Prostate gland (tissue), 2 donors: ENCODE measurements at regions not wholly inside any gene's neighbourhood (a gene's known extent, or its start where the extent isn't known, plus 50 kb on each side); places are given as distances from the start of the nearest gene placed in this dataset.

Experiments used
- DNase-seq: peaks from one replicate; pipeline ENCODE4 v3.0.0-alpha.2; 2019; ENCODE audit warnings: low spot score
- H3K27ac ChIP-seq, 2 donors: fragments of 200-600 bp; sonication (generic); 2 replicates each; pipeline ENCODE4 v1.5.1; 2017 to 2019
- H3K27me3 ChIP-seq: fragments of 200-600 bp; sonication (generic); replicated peaks from 2 replicates; pipeline ENCODE4 v1.5.1; 2019; ENCODE audit not compliant: insufficient read depth
- H3K36me3 ChIP-seq, 2 donors: fragments of 200-600 bp; sonication (generic); 1 replicate in 1 of 2; 2 replicates in 1 of 2; pipeline versions ENCODE4 v1.5.1 to v1.8.1; 2017 to 2019
- H3K4me1 ChIP-seq: fragments of 200-600 bp; sonication (generic); replicated peaks from 2 replicates; pipeline ENCODE4 v1.5.1; 2019
- H3K4me3 ChIP-seq, 2 donors: fragments of 200-600 bp; sonication (generic); 2 replicates each; pipeline ENCODE4 v1.5.1; 2017 to 2019
- H3K9me3 ChIP-seq: fragments of 200-600 bp; sonication (generic); 2 replicates; pipeline ENCODE4 v1.5.1; 2017
- CTCF ChIP-seq, 4 experiments: fragments of 200-600 bp in 2 of 4; fragments of 450-650 bp in 2 of 4; sonication (generic) in 2 of 4; IDR thresholded peaks; 1 replicate in 3 of 4; 2 replicates in 1 of 4; pipeline ENCODE4 v1.5.1; 2016 to 2019; ENCODE audit warnings: antibody characterized with exemption in 4 of 4, mild to moderate bottlenecking in 2 of 4, moderate library complexity in 2 of 4
- POLR2A ChIP-seq: fragments of 450-650 bp; IDR thresholded peaks from one replicate; pipeline ENCODE4 v1.6.1; 2016; ENCODE audit warnings: antibody characterized with exemption, mild to moderate bottlenecking
- POLR2AphosphoS5 ChIP-seq: sonication (generic); formaldehyde crosslinking; IDR thresholded peaks from one replicate; pipeline ENCODE4 v1.6.1; 2017; ENCODE audit warnings: antibody characterized with exemption
- WGBS: methylation state at CpG from one replicate; pipeline ENCODE4 v1.1.5; 2018; 5-methylcytosine and 5-hydroxymethylcytosine counted together
- intact Hi-C: fragments of 100-400 bp; cut with DNase I; formaldehyde crosslinking; loops from one replicate; pipeline ENCODE4 v1.14.2; 2022

GRCh38 chr9:118829334-118829733 is 539.9 kb downstream of the BRINP1 start:
- no peak for TF ChIP-seq POLR2AphosphoS5
- TF ChIP-seq POLR2A = no peak
- TF ChIP-seq CTCF (IDR thresholded peaks at IDR 0.05) = peak in 3 of 4 experiments; percentile 32 to 50 (median 38)
- no peak overlapping the region for H3K27ac ChIP-seq
- no peaks in the 10 kb centered on the region for H3K36me3 ChIP-seq
- no peaks in the 10 kb centered on the region for H3K27me3 ChIP-seq
- no peak for DNase-seq
- H3K4me1 ChIP-seq = no peaks in the 10 kb centered on the region
- no peak overlapping the region for H3K4me3 ChIP-seq
- no peaks in the 10 kb centered on the region for H3K9me3 ChIP-seq
- intact Hi-C loops = loop anchor here (10.0 kb wide), 1 partner anchor 465 kb away; no protein-coding TSS in a partner anchor

- Histone ChIP-seq H3K4me1 (no peaks in the 10 kb centered on the region), H3K36me3 (no peaks in the 10 kb centered on the region), H3K27me3 (no peaks in the 10 kb centered on the region), H3K4me3 (no peak overlapping the region), H3K27ac (no peak overlapping the region), H3K9me3 (no peaks in the 10 kb centered on the region)
- no peak for DNase-seq
- no peak for TF ChIP-seq POLR2AphosphoS5
- no peak for TF ChIP-seq CTCF (IDR thresholded peaks at IDR 0.05)
- no peak for TF ChIP-seq POLR2A
- WGBS = 81% methylated on average over 5 of the region's 5 CpGs
- intact Hi-C loops = no loop called here
Observed at GRCh38 chr9:118832371-118832770, 536.9 kb downstream of the BRINP1 start.

GRCh38 chr9:118836891-118837290 is 532.3 kb downstream of the BRINP1 start:
- intact Hi-C loops = no loop called here
- 63% methylated on average over 2 of the region's 2 CpGs for WGBS
- H3K27ac ChIP-seq = no peak overlapping the region

GRCh38 chr9:118871531-118871930 is 497.7 kb downstream of the BRINP1 start:
- Histone ChIP-seq H3K4me1 (no peaks in the 10 kb centered on the region), H3K9me3 (no peaks in the 10 kb centered on the region), H3K36me3 (no peaks in the 10 kb centered on the region), H3K27me3 (no peaks in the 10 kb centered on the region), H3K4me3 (no peak overlapping the region), H3K27ac (no peak overlapping the region)
- DNase-seq = no peak
- intact Hi-C loops = no loop called here
- 82% methylated on average over 6 of the region's 6 CpGs for WGBS
- no peak for TF ChIP-seq POLR2A
- no peak for TF ChIP-seq POLR2AphosphoS5
- no peak for TF ChIP-seq CTCF (IDR thresholded peaks at IDR 0.05)

More at GRCh38 chr9:118836891-118837290, 532.3 kb downstream of the BRINP1 start:
- no peaks in the 10 kb centered on the region for H3K4me1 ChIP-seq
- no peak for TF ChIP-seq POLR2AphosphoS5
- TF ChIP-seq POLR2A = no peak
- no peak for TF ChIP-seq CTCF (IDR thresholded peaks at IDR 0.05)
- no peak overlapping the region for H3K4me3 ChIP-seq
- no peaks in the 10 kb centered on the region for H3K9me3 ChIP-seq
- no peaks in the 10 kb centered on the region for H3K36me3 ChIP-seq
- H3K27me3 ChIP-seq = no peaks in the 10 kb centered on the region
- DNase-seq = no peak

GRCh38 chr9:118882684-118883083 is 486.6 kb downstream of the BRINP1 start:
- WGBS = 60% methylated on average over 4 of the region's 4 CpGs
- no peaks in the 10 kb centered on the region for H3K27me3 ChIP-seq
- TF ChIP-seq CTCF (IDR thresholded peaks at IDR 0.05) = no peak
- no peak for TF ChIP-seq POLR2AphosphoS5
- TF ChIP-seq POLR2A = no peak
- no peaks in the 10 kb centered on the region for H3K4me1 ChIP-seq
- H3K36me3 ChIP-seq = no peaks in the 10 kb centered on the region
- H3K4me3 ChIP-seq = no peak overlapping the region
- intact Hi-C loops = no loop called here
- H3K9me3 ChIP-seq = no peaks in the 10 kb centered on the region
- H3K27ac ChIP-seq = no peak overlapping the region
- no peak for DNase-seq
